ENCODE measurements at regions not wholly inside any gene's neighbourhood (a gene's known extent, or its start where the extent isn't known, plus 50 kb on each side); places are given as distances from the start of the nearest gene placed in this dataset.

- Histone ChIP-seq H3K36me3 (replicated peaks) (no peaks in the 10 kb centered on the region), H3K9me3 (no peaks in the 10 kb centered on the region), H3K4me3 (no peak overlapping the region), H3K4me1 (peaks cover 5% of the 10 kb centered on the region), H3K27me3 (ENCODE audit: low read depth) (no peaks in the 10 kb centered on the region)
- in situ Hi-C loops (cut with MboI; ENCODE audit: low sequenced_read_pairs) = no loop called here
- DNase-seq (ENCODE audit: low spot score in 2 of 2) = no peak
These were observed 182.0 kb downstream of the CAND1 start for GRCh38 chr12:67451206-67451605.

- in situ Hi-C loops (cut with MboI; ENCODE audit: low sequenced_read_pairs) = no loop called here
- Histone ChIP-seq H3K36me3 (replicated peaks) (no peaks in the 10 kb centered on the region), H3K9me3 (no peaks in the 10 kb centered on the region), H3K4me3 (no peak overlapping the region), H3K4me1 (peaks cover 11% of the 10 kb centered on the region), H3K27me3 (ENCODE audit: low read depth) (no peaks in the 10 kb centered on the region)
- DNase-seq (ENCODE audit: low spot score in 2 of 2) = no peak
These were observed 183.1 kb downstream of the CAND1 start for GRCh38 chr12:67452119-67452805.

GRCh38 chr12:67453191-67453590 lies 184.0 kb downstream of the CAND1 start:
- Histone ChIP-seq H3K9me3 (no peaks in the 10 kb centered on the region), H3K36me3 (replicated peaks) (no peaks in the 10 kb centered on the region), H3K4me1 (peaks cover 20% of the 10 kb centered on the region), H3K27me3 (ENCODE audit: low read depth) (no peaks in the 10 kb centered on the region), H3K4me3 (no peak overlapping the region)
- DNase-seq (ENCODE audit: low spot score in 2 of 2) = no peak
- in situ Hi-C loops (cut with MboI; ENCODE audit: low sequenced_read_pairs) = no loop called here

GRCh38 chr12:67455236-67455635 lies 186.1 kb downstream of the CAND1 start:
- Histone ChIP-seq H3K36me3 (replicated peaks) (no peaks in the 10 kb centered on the region), H3K27me3 (ENCODE audit: low read depth) (no peaks in the 10 kb centered on the region), H3K4me1 (peaks cover 22% of the 10 kb centered on the region), H3K9me3 (peaks cover 3% of the 10 kb centered on the region; the same call in 1 of the 2 replicates), H3K4me3 (no peak overlapping the region)
- in situ Hi-C loops (cut with MboI; ENCODE audit: low sequenced_read_pairs) = no loop called here
- peak in 1 of 2 experiments; percentile 40 for DNase-seq (ENCODE audit: low spot score in 2 of 2)

- Histone ChIP-seq H3K4me1 (peaks cover 29% of the 10 kb centered on the region), H3K36me3 (replicated peaks) (no peaks in the 10 kb centered on the region), H3K9me3 (peaks cover 6% of the 10 kb centered on the region), H3K27me3 (ENCODE audit: low read depth) (no peaks in the 10 kb centered on the region), H3K4me3 (no peak overlapping the region)
- peak; percentile 71 to 96 for DNase-seq (ENCODE audit: low spot score in 2 of 2)
- in situ Hi-C loops (cut with MboI; ENCODE audit: low sequenced_read_pairs) = no loop called here
These were observed 187.3 kb downstream of the CAND1 start for GRCh38 chr12:67456431-67456901.

GRCh38 chr12:67457136-67457535 lies 188.0 kb downstream of the CAND1 start:
- in situ Hi-C loops (cut with MboI; ENCODE audit: low sequenced_read_pairs) = no loop called here
- no peaks in the 10 kb centered on the region for H3K36me3 ChIP-seq (replicated peaks)

GRCh38 chr12:67457778-67458665 lies 188.9 kb downstream of the CAND1 start:
- Histone ChIP-seq H3K27me3 (ENCODE audit: low read depth) (no peaks in the 10 kb centered on the region), H3K36me3 (replicated peaks) (no peaks in the 10 kb centered on the region), H3K9me3 (peaks cover 6% of the 10 kb centered on the region), H3K4me3 (no peak overlapping the region), H3K4me1 (peaks cover 29% of the 10 kb centered on the region)
- in situ Hi-C loops (cut with MboI; ENCODE audit: low sequenced_read_pairs) = no loop called here
- peak in 1 of 2 experiments; percentile 12 for DNase-seq (ENCODE audit: low spot score in 2 of 2)

More at GRCh38 chr12:67457136-67457535, 188.0 kb downstream of the CAND1 start:
- Histone ChIP-seq H3K4me3 (no peak overlapping the region), H3K9me3 (peaks cover 6% of the 10 kb centered on the region), H3K27me3 (ENCODE audit: low read depth) (no peaks in the 10 kb centered on the region), H3K4me1 (peaks cover 29% of the 10 kb centered on the region)
- no peak for DNase-seq (ENCODE audit: low spot score in 2 of 2)

GRCh38 chr12:67459173-67459572 lies 189.4 kb upstream of the DYRK2 start:
- Histone ChIP-seq H3K4me3 (no peak overlapping the region), H3K36me3 (replicated peaks) (no peaks in the 10 kb centered on the region), H3K4me1 (peaks cover 29% of the 10 kb centered on the region), H3K9me3 (peaks cover 6% of the 10 kb centered on the region), H3K27me3 (ENCODE audit: low read depth) (no peaks in the 10 kb centered on the region)
- DNase-seq (ENCODE audit: low spot score in 2 of 2) = peak in 1 of 2 experiments; percentile 17
- in situ Hi-C loops (cut with MboI; ENCODE audit: low sequenced_read_pairs) = no loop called here

- in situ Hi-C loops (cut with MboI; ENCODE audit: low sequenced_read_pairs) = no loop called here
- Histone ChIP-seq H3K4me1 (peaks cover 29% of the 10 kb centered on the region), H3K4me3 (no peak overlapping the region), H3K27me3 (ENCODE audit: low read depth) (no peaks in the 10 kb centered on the region), H3K9me3 (peaks cover 6% of the 10 kb centered on the region), H3K36me3 (replicated peaks) (no peaks in the 10 kb centered on the region)
- no peak for DNase-seq (ENCODE audit: low spot score in 2 of 2)
These were observed 189.0 kb upstream of the DYRK2 start for GRCh38 chr12:67459578-67459977.

GRCh38 chr12:67460388-67460787 lies 188.2 kb upstream of the DYRK2 start:
- in situ Hi-C loops (cut with MboI; ENCODE audit: low sequenced_read_pairs) = no loop called here
- H3K9me3 ChIP-seq = peaks cover 6% of the 10 kb centered on the region
- DNase-seq (ENCODE audit: low spot score in 2 of 2) = peak; percentile 76 to 85

GRCh38 chr12:67468549-67469245 lies 179.8 kb upstream of the DYRK2 start:
- H3K4me1 ChIP-seq = no peaks in the 10 kb centered on the region
- H3K27me3 ChIP-seq (ENCODE audit: low read depth) = no peaks in the 10 kb centered on the region
- in situ Hi-C loops (cut with MboI; ENCODE audit: low sequenced_read_pairs) = no loop called here
- no peak for DNase-seq (ENCODE audit: low spot score in 2 of 2)
- no peak overlapping the region for H3K4me3 ChIP-seq
- no peaks in the 10 kb centered on the region for H3K9me3 ChIP-seq
- H3K36me3 ChIP-seq (replicated peaks) = no peaks in the 10 kb centered on the region

More at GRCh38 chr12:67460388-67460787, 188.2 kb upstream of the DYRK2 start:
- Histone ChIP-seq H3K4me3 (no peak overlapping the region), H3K4me1 (peaks cover 29% of the 10 kb centered on the region), H3K27me3 (ENCODE audit: low read depth) (no peaks in the 10 kb centered on the region), H3K36me3 (replicated peaks) (no peaks in the 10 kb centered on the region)

- in situ Hi-C loops (cut with MboI; ENCODE audit: low sequenced_read_pairs) = no loop called here
- Histone ChIP-seq H3K4me1 (no peaks in the 10 kb centered on the region), H3K27me3 (ENCODE audit: low read depth) (no peaks in the 10 kb centered on the region), H3K4me3 (no peak overlapping the region), H3K36me3 (replicated peaks) (no peaks in the 10 kb centered on the region), H3K9me3 (no peaks in the 10 kb centered on the region)
- no peak for DNase-seq (ENCODE audit: low spot score in 2 of 2)
These were observed 178.9 kb upstream of the DYRK2 start for GRCh38 chr12:67469666-67470065.

GRCh38 chr12:67471810-67472209 lies 176.7 kb upstream of the DYRK2 start:
- in situ Hi-C loops (cut with MboI; ENCODE audit: low sequenced_read_pairs) = no loop called here

More at GRCh38 chr12:67471810-67472209, 176.7 kb upstream of the DYRK2 start:
- no peaks in the 10 kb centered on the region for H3K4me1 ChIP-seq
- no peak for DNase-seq (ENCODE audit: low spot score in 2 of 2)
- no peaks in the 10 kb centered on the region for H3K36me3 ChIP-seq (replicated peaks)
- H3K9me3 ChIP-seq = no peaks in the 10 kb centered on the region
- no peak overlapping the region for H3K4me3 ChIP-seq
- H3K27me3 ChIP-seq (ENCODE audit: low read depth) = no peaks in the 10 kb centered on the region
